ENCODE measurements at regions not wholly inside any gene's neighbourhood (a gene's known extent, or its start where the extent isn't known, plus 50 kb on each side); places are given as distances from the start of the nearest gene placed in this dataset.
"Not testable (repeated sequence)": the region's sequence is repeated elsewhere in the genome, so short reads cannot be mapped to it uniquely, and the experiment has no call there.

DNA sequence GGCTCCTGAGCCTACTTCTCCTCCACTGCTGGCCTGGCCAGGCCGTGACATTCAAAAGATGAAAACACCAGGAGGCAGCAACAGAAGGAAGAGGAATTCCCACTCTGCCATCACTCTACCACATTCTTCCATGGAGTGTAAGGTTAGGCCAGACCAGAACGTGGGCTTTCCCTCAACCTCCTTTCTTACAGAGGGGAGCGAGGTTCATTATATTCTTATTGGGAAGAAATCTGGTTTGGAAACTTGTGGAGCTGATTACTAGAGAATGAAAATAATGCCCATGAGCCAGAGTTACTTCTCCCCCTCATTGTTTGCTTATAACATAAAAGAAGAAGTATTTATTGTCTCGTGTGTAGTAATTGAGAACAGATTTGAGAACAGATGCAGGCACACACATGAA lies 136.3 kb upstream of the BASP1 start:
- H3K4me3 ChIP-seq (ENCODE audit: low read length in 2 of 2), result no peak overlapping the region
- 59 to 68% methylated on average over 4 of the region's 4 CpGs for WGBS, 2 donors
- no peak for DNase-seq

DNA sequence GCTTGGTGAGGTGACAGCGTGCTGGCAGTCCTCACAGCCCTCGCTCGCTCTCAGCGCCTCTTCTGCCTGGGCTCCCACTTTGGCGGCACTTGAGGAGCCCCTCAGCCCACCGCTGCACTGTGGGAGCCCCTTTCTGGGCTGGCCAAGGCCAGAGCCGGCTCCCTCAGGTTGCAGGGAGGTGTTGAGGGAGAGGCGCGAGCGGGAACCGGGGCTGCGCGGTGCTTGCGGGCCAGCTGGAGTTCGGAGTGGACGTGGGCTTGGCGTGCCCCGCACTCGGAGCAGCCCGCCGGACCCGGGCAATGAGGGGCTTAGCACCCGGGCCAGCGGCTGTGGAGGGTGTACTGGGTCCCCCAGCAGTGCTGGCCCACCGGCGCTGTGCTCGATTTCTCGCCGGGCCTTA lies 134.2 kb upstream of the BASP1 start:
- H3K9me3 ChIP-seq (ENCODE audit: control insufficient read depth, low read length); H3K36me3 ChIP-seq (ENCODE audit: control insufficient read depth in 1 of 2, insufficient read depth in 2 of 2, low read length in 1 of 2); H3K27ac ChIP-seq (ENCODE audit: low read depth in 1 of 2, low read length in 2 of 2); intact Hi-C loops (cut with DNase I); H3K27me3 ChIP-seq (ENCODE audit: control insufficient read depth in 1 of 2, insufficient read depth in 2 of 2, low read length in 1 of 2); DNase-seq; H3K4me3 ChIP-seq (ENCODE audit: low read length in 2 of 2); H3K4me1 ChIP-seq (ENCODE audit: control insufficient read depth in 1 of 2, insufficient read depth in 2 of 2, low read length in 2 of 2); ATAC-seq (ENCODE audit: low FRiP score): not testable (repeated sequence)
- WGBS, 2 donors, result 88 to 89% methylated on average over 28 to 29 of the region's 29 CpGs

More for the DNA sequence above, 136.3 kb upstream of the BASP1 start:
- Histone ChIP-seq H3K4me1 (ENCODE audit: control insufficient read depth in 1 of 2, insufficient read depth in 2 of 2, low read length in 2 of 2) (peaks cover 0 to 2% of the 10 kb centered on the region in 2 donors), H3K27me3 (ENCODE audit: control insufficient read depth in 1 of 2, insufficient read depth in 2 of 2, low read length in 1 of 2) (no peaks in the 10 kb centered on the region), H3K9me3 (ENCODE audit: control insufficient read depth, low read length) (no peaks in the 10 kb centered on the region), H3K36me3 (ENCODE audit: control insufficient read depth in 1 of 2, insufficient read depth in 2 of 2, low read length in 1 of 2) (no peaks in the 10 kb centered on the region), H3K27ac (ENCODE audit: low read depth in 1 of 2, low read length in 2 of 2) (no peak overlapping the region)
- intact Hi-C loops (cut with DNase I), result no loop called here
- no peak for ATAC-seq (ENCODE audit: low FRiP score)

DNA sequence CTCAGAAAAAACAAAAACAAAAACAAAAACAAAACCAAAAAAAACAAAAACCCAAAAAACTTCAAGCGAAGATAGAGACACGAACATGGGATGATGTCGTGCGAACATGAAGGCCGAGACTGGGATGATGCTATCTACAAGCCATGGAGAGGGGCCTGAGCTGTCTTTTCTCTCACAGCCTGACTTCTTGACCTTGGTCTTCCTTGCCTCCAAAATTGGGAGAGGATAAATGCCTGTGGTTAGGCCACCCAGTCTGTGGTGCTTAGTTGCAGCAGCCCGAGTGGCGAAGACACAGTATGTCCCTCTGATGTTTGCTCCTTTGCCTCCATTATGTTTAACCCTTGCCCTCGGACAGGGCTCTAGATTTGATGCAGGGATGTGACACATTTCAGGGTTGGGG lies 130.4 kb upstream of the BASP1 start:
- Histone ChIP-seq H3K27me3 (ENCODE audit: control insufficient read depth in 1 of 2, insufficient read depth in 2 of 2, low read length in 1 of 2) (no peaks in the 10 kb centered on the region), H3K27ac (ENCODE audit: low read depth in 1 of 2, low read length in 2 of 2) (no peak overlapping the region), H3K9me3 (ENCODE audit: control insufficient read depth, low read length) (no peaks in the 10 kb centered on the region), H3K4me1 (ENCODE audit: control insufficient read depth in 1 of 2, insufficient read depth in 2 of 2, low read length in 2 of 2) (no peaks in the 10 kb centered on the region), H3K36me3 (ENCODE audit: control insufficient read depth in 1 of 2, insufficient read depth in 2 of 2, low read length in 1 of 2) (no peaks in the 10 kb centered on the region), H3K4me3 (ENCODE audit: low read length in 2 of 2) (no peak overlapping the region)
- intact Hi-C loops (cut with DNase I), result no loop called here
- ATAC-seq (ENCODE audit: low FRiP score) (no peak), DNase-seq (no peak)
- 91% methylated on average over 8 of the region's 8 CpGs for WGBS, 2 donors

DNA sequence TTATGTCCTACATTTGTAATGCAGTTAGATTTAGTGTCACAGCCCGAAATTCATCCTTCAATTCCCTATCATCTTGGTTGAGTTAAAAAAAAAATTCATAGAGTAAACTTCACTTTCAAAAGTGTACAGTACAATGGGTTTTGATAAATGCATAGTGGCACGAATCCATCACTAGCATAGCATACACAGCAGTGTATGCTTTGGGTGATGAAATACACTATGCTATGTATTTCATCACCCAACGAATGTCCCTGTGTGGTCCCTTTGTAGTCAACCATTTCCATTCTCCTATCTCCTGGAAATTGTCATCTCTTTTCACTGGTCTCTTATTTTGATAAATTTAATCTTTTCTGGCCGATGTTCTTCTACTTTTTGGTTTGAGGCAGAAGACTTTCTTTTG lies 129.4 kb upstream of the BASP1 start:
- Histone ChIP-seq H3K27ac (ENCODE audit: low read depth in 1 of 2, low read length in 2 of 2) (no peak overlapping the region), H3K4me1 (ENCODE audit: control insufficient read depth in 1 of 2, insufficient read depth in 2 of 2, low read length in 2 of 2) (no peaks in the 10 kb centered on the region), H3K4me3 (ENCODE audit: low read length in 2 of 2) (no peak overlapping the region), H3K36me3 (ENCODE audit: control insufficient read depth in 1 of 2, insufficient read depth in 2 of 2, low read length in 1 of 2) (no peaks in the 10 kb centered on the region), H3K9me3 (ENCODE audit: control insufficient read depth, low read length) (no peaks in the 10 kb centered on the region), H3K27me3 (ENCODE audit: control insufficient read depth in 1 of 2, insufficient read depth in 2 of 2, low read length in 1 of 2) (no peaks in the 10 kb centered on the region)
- no peak for ATAC-seq (ENCODE audit: low FRiP score)
- DNase-seq, result no peak
- WGBS, 2 donors, result 37 to 59% methylated on average over 4 of the region's 4 CpGs
- intact Hi-C loops (cut with DNase I), result no loop called here

GRCh38 chr5:17089001-17089400 lies 128.4 kb upstream of the BASP1 start:
- intact Hi-C loops (cut with DNase I), result no loop called here
- no peak overlapping the region for H3K4me3 ChIP-seq (ENCODE audit: low read length in 2 of 2)
- DNase-seq, result no peak
- H3K9me3 ChIP-seq (ENCODE audit: control insufficient read depth, low read length), result no peaks in the 10 kb centered on the region
- no peaks in the 10 kb centered on the region for H3K36me3 ChIP-seq (ENCODE audit: control insufficient read depth in 1 of 2, insufficient read depth in 2 of 2, low read length in 1 of 2)
- no peak for ATAC-seq (ENCODE audit: low FRiP score)
- no peaks in the 10 kb centered on the region for H3K4me1 ChIP-seq (ENCODE audit: control insufficient read depth in 1 of 2, insufficient read depth in 2 of 2, low read length in 2 of 2)
- H3K27ac ChIP-seq (ENCODE audit: low read depth in 1 of 2, low read length in 2 of 2), result no peak overlapping the region
- no peaks in the 10 kb centered on the region for H3K27me3 ChIP-seq (ENCODE audit: control insufficient read depth in 1 of 2, insufficient read depth in 2 of 2, low read length in 1 of 2)

GRCh38 chr5:17089690-17090089 lies 127.7 kb upstream of the BASP1 start:
- Histone ChIP-seq H3K4me1 (ENCODE audit: control insufficient read depth in 1 of 2, insufficient read depth in 2 of 2, low read length in 2 of 2) (no peaks in the 10 kb centered on the region), H3K4me3 (ENCODE audit: low read length in 2 of 2) (no peak overlapping the region), H3K27ac (ENCODE audit: low read depth in 1 of 2, low read length in 2 of 2) (no peak overlapping the region), H3K27me3 (ENCODE audit: control insufficient read depth in 1 of 2, insufficient read depth in 2 of 2, low read length in 1 of 2) (no peaks in the 10 kb centered on the region), H3K36me3 (ENCODE audit: control insufficient read depth in 1 of 2, insufficient read depth in 2 of 2, low read length in 1 of 2) (no peaks in the 10 kb centered on the region), H3K9me3 (ENCODE audit: control insufficient read depth, low read length) (no peaks in the 10 kb centered on the region)
- intact Hi-C loops (cut with DNase I), result no loop called here
- DNase-seq (no peak), ATAC-seq (ENCODE audit: low FRiP score) (no peak)
- WGBS, 2 donors, result 68 to 70% methylated on average over 2 of the region's 2 CpGs

DNA sequence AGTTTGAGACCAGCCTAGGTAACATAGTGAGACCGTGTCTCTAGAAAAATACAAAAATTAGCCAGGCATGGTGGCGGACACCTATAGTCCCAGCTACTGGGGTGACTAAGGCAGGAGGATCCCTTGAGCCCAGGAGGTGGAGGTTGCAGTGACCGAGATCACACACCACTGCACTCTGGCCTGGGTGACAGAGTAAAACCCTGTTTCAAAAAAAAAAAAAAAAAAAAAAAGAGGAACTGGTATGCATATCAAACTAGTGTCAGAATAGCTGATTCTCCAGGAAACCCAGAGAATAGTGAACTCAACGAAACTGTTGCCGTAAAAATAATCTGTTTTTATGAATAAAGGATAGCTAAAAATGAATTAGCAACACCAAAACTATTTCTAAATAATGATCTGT lies 126.6 kb upstream of the BASP1 start:
- H3K36me3 ChIP-seq (ENCODE audit: control insufficient read depth in 1 of 2, insufficient read depth in 2 of 2, low read length in 1 of 2), result no peaks in the 10 kb centered on the region
- H3K4me1 ChIP-seq (ENCODE audit: control insufficient read depth in 1 of 2, insufficient read depth in 2 of 2, low read length in 2 of 2), result no peaks in the 10 kb centered on the region
- no peak overlapping the region for H3K4me3 ChIP-seq (ENCODE audit: low read length in 2 of 2)
- intact Hi-C loops (cut with DNase I), result no loop called here
- 91 to 92% methylated on average over 5 of the region's 5 CpGs for WGBS, 2 donors
- DNase-seq, result no peak
- no peaks in the 10 kb centered on the region for H3K27me3 ChIP-seq (ENCODE audit: control insufficient read depth in 1 of 2, insufficient read depth in 2 of 2, low read length in 1 of 2)
- no peak for ATAC-seq (ENCODE audit: low FRiP score)
- H3K9me3 ChIP-seq (ENCODE audit: control insufficient read depth, low read length), result no peaks in the 10 kb centered on the region
- H3K27ac ChIP-seq (ENCODE audit: low read depth in 1 of 2, low read length in 2 of 2), result no peak overlapping the region

GRCh38 chr5:17094830-17095229 lies 122.6 kb upstream of the BASP1 start:
- no peak for ATAC-seq (ENCODE audit: low FRiP score)
- Histone ChIP-seq H3K9me3 (ENCODE audit: control insufficient read depth, low read length) (no peaks in the 10 kb centered on the region), H3K4me3 (ENCODE audit: low read length in 2 of 2) (no peak overlapping the region), H3K27me3 (ENCODE audit: control insufficient read depth in 1 of 2, insufficient read depth in 2 of 2, low read length in 1 of 2) (no peaks in the 10 kb centered on the region), H3K36me3 (ENCODE audit: control insufficient read depth in 1 of 2, insufficient read depth in 2 of 2, low read length in 1 of 2) (no peaks in the 10 kb centered on the region), H3K27ac (ENCODE audit: low read depth in 1 of 2, low read length in 2 of 2) (no peak overlapping the region), H3K4me1 (ENCODE audit: control insufficient read depth in 1 of 2, insufficient read depth in 2 of 2, low read length in 2 of 2) (no peaks in the 10 kb centered on the region)
- 21 to 25% methylated on average over 7 of the region's 7 CpGs for WGBS, 2 donors
- no peak for DNase-seq
- intact Hi-C loops (cut with DNase I), result no loop called here

GRCh38 chr5:17096952-17097695 lies 120.3 kb upstream of the BASP1 start:
- H3K4me3 ChIP-seq (ENCODE audit: low read length in 2 of 2), result no peak overlapping the region
- H3K27me3 ChIP-seq (ENCODE audit: control insufficient read depth in 1 of 2, insufficient read depth in 2 of 2, low read length in 1 of 2), result no peaks in the 10 kb centered on the region
- no peak for ATAC-seq (ENCODE audit: low FRiP score)
- DNase-seq, result no peak
- intact Hi-C loops (cut with DNase I), result no loop called here
- no peaks in the 10 kb centered on the region for H3K4me1 ChIP-seq (ENCODE audit: control insufficient read depth in 1 of 2, insufficient read depth in 2 of 2, low read length in 2 of 2)
- no peaks in the 10 kb centered on the region for H3K36me3 ChIP-seq (ENCODE audit: control insufficient read depth in 1 of 2, insufficient read depth in 2 of 2, low read length in 1 of 2)
- 57% methylated on average over 15 of the region's 15 CpGs for WGBS, 2 donors
- no peaks in the 10 kb centered on the region for H3K9me3 ChIP-seq (ENCODE audit: control insufficient read depth, low read length)
- no peak overlapping the region for H3K27ac ChIP-seq (ENCODE audit: low read depth in 1 of 2, low read length in 2 of 2)

All from aorta (tissue), 5 donors.